Panc1 (cell line): ENCODE measurements at regions not wholly inside any gene's neighbourhood (a gene's known extent, or its start where the extent isn't known, plus 50 kb on each side); places are given as distances from the start of the nearest gene placed in this dataset.
"Not testable (repeated sequence)": the region's sequence is repeated elsewhere in the genome, so short reads cannot be mapped to it uniquely, and the experiment has no call there.

Source experiments
- ATAC-seq: fragments of 200-7000 bp; cut with Tn5 transposase; 2 replicates; pipeline ENCODE4 v1.9.1; 2020; ENCODE audit warnings: mild to moderate bottlenecking, moderate library complexity
- BruUV-seq: library from RNA; stranded (reverse); fragments of 400-500 nt; replicated peaks from 2 replicates; lab custom pipeline; 2021; lab: Mats Ljungman, UMichigan
- CTCF ChIA-PET: fragments of 300-600 bp; sonication (Branson Sonifier 250); formaldehyde crosslinking; loops from one replicate; lab custom pipeline; 2022; ENCODE audit warnings: antibody characterized with exemption; lab: Charles Lee
- POLR2A ChIA-PET: fragments of 300-600 bp; sonication (Branson Sonifier 250); formaldehyde crosslinking; loops from one replicate; lab custom pipeline; 2022; ENCODE audit warnings: antibody characterized with exemption; lab: Charles Lee
- DNase-seq: peaks from one replicate; pipeline ENCODE4 v3.0.0-alpha.2; 2010; ENCODE audit warnings: low read depth, low spot score
- H3K27ac ChIP-seq: 2 replicates; pipeline ENCODE4 v1.5.1; 2011; ENCODE audit warnings: mild to moderate bottlenecking, low read length, inconsistent platforms
- H3K27me3 ChIP-seq: fragments of 200-500 bp; sonication (Bioruptor generic); 2 replicates; pipeline ENCODE4 v1.6.0; 2014; ENCODE audit warnings: low read length, inconsistent platforms; ENCODE audit not compliant: control insufficient read depth, insufficient read depth
- H3K36me3 ChIP-seq: fragments of 200-500 bp; sonication (Bioruptor generic); 2 replicates; pipeline ENCODE4 v1.5.1; 2014; ENCODE audit warnings: inconsistent platforms, mild to moderate bottlenecking, low read length, moderate library complexity; ENCODE audit not compliant: control insufficient read depth, insufficient read depth
- H3K4me1 ChIP-seq: 2 replicates; pipeline ENCODE4 v1.5.1; 2011; ENCODE audit warnings: inconsistent platforms, mild to moderate bottlenecking, low read length, moderate library complexity; ENCODE audit not compliant: control insufficient read depth, insufficient read depth
- H3K4me3 ChIP-seq, 2 experiments: 2 replicates each; pipeline ENCODE4 v1.5.1; 2011 to 2012; ENCODE audit warnings: low read depth in 2 of 2, low read length in 2 of 2, mild to moderate bottlenecking in 2 of 2, inconsistent platforms in 1 of 2, moderate library complexity in 1 of 2
- H3K9me3 ChIP-seq: fragments of 200-500 bp; sonication (Bioruptor generic); 2 replicates; pipeline ENCODE4 v1.5.1; 2014; ENCODE audit warnings: low read depth, mild to moderate bottlenecking, inconsistent platforms, low read length, moderate library complexity; ENCODE audit not compliant: control insufficient read depth, insufficient read depth
- POLR2AphosphoS5 ChIP-seq: IDR thresholded peaks from 2 replicates; pipeline ENCODE4 v1.6.1; 2012; ENCODE audit warnings: mild to moderate bottlenecking, low read depth, low read length, moderate library complexity
- SIN3A ChIP-seq: IDR thresholded peaks from 2 replicates; pipeline ENCODE4 v1.6.1; 2012; ENCODE audit warnings: low read depth, mild to moderate bottlenecking, low read length, moderate library complexity, borderline replicate concordance; ENCODE audit not compliant: insufficient read depth
- TCF7L2 ChIP-seq: IDR thresholded peaks from 2 replicates; pipeline ENCODE4 v1.6.1; 2011; ENCODE audit warnings: mild to moderate bottlenecking, low read depth, low read length, inconsistent platforms
- in situ Hi-C: cut with HindIII; loops from 2 replicates; pipeline ENCODE4 v1.10.0; 2016; ENCODE audit warnings: low sequenced_read_pairs, low pct_unique_long_range_greater_than_20kb
- intact Hi-C: fragments of 100-400 bp; cut with micrococcal nuclease; formaldehyde crosslinking; loops from one replicate; pipeline ENCODE4 v1.10.0; 2022; ENCODE audit not compliant: unreplicated experiment
- TF ChIP-seq, protein P1 (sequence below): fragments of 450-650 bp; IDR thresholded peaks from 2 replicates; pipeline ENCODE4 v1.5.1; 2017; ENCODE audit warnings: mild to moderate bottlenecking
- TF ChIP-seq, protein P2 (sequence below), 2 experiments: IDR thresholded peaks; 2 replicates each; pipeline ENCODE4 v1.6.1; 2011 to 2012; ENCODE audit warnings: low read depth in 2 of 2, control low read depth in 1 of 2, low read length in 1 of 2, mild to moderate bottlenecking in 1 of 2, moderate library complexity in 1 of 2; ENCODE audit not compliant: insufficient read depth in 1 of 2

DNA sequence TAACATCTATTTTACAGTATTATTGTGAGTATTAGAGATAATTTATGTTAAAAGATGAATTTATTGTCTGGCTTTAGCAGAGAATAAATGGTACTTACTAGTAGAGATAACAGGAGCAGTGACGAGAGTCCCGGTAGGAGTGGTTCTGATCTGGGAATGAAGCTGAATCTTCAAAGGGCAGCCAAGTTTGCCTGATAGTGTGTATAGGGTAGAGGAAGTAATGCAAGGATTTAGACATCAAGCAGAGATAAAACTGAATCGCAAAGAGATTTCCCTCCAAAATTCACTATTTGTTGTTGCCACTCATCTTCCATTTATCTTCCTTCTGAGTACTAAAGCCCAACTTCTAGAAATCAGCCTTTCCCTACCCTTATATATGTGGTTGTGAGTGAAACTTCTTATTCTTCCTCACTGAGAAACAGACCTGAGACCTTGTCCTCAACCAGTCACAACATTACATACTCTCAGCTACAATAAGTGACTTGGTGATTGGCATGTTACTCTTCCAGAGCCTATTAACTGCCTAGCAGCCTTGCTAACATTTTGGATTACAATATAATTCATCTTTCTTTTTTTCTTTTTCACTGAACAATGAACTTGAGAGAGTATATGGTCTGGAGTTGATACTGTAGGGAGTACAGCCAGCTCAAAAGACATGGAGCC is 692.7 kb upstream of the ZNF385D start:
- Histone ChIP-seq H3K27ac (no peak overlapping the region), H3K4me1 (no peaks in the 10 kb centered on the region), H3K36me3 (no peaks in the 10 kb centered on the region), H3K9me3 (no peaks in the 10 kb centered on the region), H3K4me3 (no peak overlapping the region), H3K27me3 (no peaks in the 10 kb centered on the region)
- DNase-seq, result no peak
- POLR2A ChIA-PET, result no interaction called here
- BruUV-seq, result no TSS peak
- no peak for ATAC-seq
- CTCF ChIA-PET, result no interaction called here
- intact Hi-C loops (no loop called here), in situ Hi-C loops (no loop called here)
- no peak for TF ChIP-seq TCF7L2

DNA sequence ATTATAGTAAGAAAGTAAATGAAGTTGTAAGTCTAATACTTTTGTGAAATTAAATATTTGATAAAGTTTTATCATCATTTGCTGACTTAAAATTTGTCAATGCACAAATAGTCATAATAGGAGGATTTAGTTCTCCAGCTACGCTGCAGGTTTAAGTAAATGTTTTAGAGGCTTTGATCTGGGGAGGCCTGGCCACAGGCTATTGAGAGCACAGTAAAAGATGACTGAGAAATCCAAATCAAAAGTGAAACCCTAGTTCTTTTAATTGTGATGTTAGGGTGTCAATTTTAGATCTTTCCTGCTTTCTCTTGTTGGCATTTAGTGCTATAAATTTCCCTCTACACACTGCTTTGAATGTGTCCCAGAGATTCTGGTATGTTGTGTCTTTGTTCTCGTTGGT is 694.3 kb upstream of the ZNF385D start:
- POLR2A ChIA-PET, H3K27ac ChIP-seq, H3K4me1 ChIP-seq, DNase-seq, H3K4me3 ChIP-seq, BruUV-seq, H3K27me3 ChIP-seq, in situ Hi-C loops, intact Hi-C loops, ATAC-seq, H3K9me3 ChIP-seq, CTCF ChIA-PET, H3K36me3 ChIP-seq: not testable (repeated sequence)

DNA sequence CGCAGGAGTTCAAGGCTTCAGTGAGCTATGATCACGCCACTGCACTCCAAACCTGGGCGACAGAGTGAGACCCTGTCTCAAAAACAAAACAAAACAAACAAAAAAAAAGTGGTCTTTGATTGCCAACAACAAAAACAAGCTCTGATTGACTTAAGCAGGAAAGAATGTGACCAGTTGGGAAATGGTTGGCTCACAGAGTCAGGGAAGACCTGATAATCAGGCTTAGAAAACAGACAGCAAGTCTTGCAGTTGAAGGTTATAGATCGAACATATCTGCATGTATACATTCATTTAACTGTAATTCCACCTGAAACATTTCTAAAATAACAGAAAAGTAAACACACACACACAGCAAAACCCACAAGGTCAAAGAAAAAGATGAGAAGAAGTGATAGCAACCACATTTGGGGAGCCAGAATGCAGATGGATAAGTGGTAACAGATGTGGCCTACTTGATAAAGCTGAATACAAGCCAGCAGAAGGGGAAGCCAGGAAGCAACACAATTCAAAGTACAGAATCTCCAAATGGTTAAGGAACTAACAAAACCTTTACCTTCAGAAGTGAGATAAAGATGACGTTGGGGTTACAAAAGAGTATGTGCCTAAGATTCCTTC is 699.9 kb upstream of the ZNF385D start:
- Histone ChIP-seq H3K36me3 (no peaks in the 10 kb centered on the region), H3K9me3 (no peaks in the 10 kb centered on the region), H3K4me1 (no peaks in the 10 kb centered on the region), H3K27ac (no peak overlapping the region), H3K27me3 (no peaks in the 10 kb centered on the region), H3K4me3 (no peak overlapping the region)
- in situ Hi-C loops (no loop called here), intact Hi-C loops (no loop called here)
- no TSS peak for BruUV-seq
- no peak for TF ChIP-seq TCF7L2
- no peak for TF ChIP-seq POLR2AphosphoS5
- TF ChIP-seq, protein P1, sequence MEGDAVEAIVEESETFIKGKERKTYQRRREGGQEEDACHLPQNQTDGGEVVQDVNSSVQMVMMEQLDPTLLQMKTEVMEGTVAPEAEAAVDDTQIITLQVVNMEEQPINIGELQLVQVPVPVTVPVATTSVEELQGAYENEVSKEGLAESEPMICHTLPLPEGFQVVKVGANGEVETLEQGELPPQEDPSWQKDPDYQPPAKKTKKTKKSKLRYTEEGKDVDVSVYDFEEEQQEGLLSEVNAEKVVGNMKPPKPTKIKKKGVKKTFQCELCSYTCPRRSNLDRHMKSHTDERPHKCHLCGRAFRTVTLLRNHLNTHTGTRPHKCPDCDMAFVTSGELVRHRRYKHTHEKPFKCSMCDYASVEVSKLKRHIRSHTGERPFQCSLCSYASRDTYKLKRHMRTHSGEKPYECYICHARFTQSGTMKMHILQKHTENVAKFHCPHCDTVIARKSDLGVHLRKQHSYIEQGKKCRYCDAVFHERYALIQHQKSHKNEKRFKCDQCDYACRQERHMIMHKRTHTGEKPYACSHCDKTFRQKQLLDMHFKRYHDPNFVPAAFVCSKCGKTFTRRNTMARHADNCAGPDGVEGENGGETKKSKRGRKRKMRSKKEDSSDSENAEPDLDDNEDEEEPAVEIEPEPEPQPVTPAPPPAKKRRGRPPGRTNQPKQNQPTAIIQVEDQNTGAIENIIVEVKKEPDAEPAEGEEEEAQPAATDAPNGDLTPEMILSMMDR, result no peak
- TF ChIP-seq, protein P2, sequence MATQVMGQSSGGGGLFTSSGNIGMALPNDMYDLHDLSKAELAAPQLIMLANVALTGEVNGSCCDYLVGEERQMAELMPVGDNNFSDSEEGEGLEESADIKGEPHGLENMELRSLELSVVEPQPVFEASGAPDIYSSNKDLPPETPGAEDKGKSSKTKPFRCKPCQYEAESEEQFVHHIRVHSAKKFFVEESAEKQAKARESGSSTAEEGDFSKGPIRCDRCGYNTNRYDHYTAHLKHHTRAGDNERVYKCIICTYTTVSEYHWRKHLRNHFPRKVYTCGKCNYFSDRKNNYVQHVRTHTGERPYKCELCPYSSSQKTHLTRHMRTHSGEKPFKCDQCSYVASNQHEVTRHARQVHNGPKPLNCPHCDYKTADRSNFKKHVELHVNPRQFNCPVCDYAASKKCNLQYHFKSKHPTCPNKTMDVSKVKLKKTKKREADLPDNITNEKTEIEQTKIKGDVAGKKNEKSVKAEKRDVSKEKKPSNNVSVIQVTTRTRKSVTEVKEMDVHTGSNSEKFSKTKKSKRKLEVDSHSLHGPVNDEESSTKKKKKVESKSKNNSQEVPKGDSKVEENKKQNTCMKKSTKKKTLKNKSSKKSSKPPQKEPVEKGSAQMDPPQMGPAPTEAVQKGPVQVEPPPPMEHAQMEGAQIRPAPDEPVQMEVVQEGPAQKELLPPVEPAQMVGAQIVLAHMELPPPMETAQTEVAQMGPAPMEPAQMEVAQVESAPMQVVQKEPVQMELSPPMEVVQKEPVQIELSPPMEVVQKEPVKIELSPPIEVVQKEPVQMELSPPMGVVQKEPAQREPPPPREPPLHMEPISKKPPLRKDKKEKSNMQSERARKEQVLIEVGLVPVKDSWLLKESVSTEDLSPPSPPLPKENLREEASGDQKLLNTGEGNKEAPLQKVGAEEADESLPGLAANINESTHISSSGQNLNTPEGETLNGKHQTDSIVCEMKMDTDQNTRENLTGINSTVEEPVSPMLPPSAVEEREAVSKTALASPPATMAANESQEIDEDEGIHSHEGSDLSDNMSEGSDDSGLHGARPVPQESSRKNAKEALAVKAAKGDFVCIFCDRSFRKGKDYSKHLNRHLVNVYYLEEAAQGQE (IDR thresholded peaks at IDR 0.05; ENCODE audit: insufficient read depth in 1 of 2, low read depth in 2 of 2, low read length in 1 of 2), result no peak
- TF ChIP-seq SIN3A, result no peak
- ChIA-PET CTCF (no interaction called here), POLR2A (no interaction called here)
- DNase-seq, result no peak
- ATAC-seq, result no peak
